DOHH2 (cell line): ENCODE measurements at regions not wholly inside any gene's neighbourhood (a gene's known extent, or its start where the extent isn't known, plus 50 kb on each side); places are given as distances from the start of the nearest gene placed in this dataset.

Experiments
- H3F3A ChIP-seq: fragments of 200-600 bp; sonication (generic), shearing (Covaris generic); 2 replicates; pipeline ENCODE4 v1.6.0; 2016; ENCODE audit warnings: antibody characterized with exemption, mild to moderate bottlenecking; ENCODE audit not compliant: control insufficient read depth, insufficient read depth
- H3K27ac ChIP-seq: fragments of 200-600 bp; sonication (generic); 2 replicates; pipeline ENCODE4 v1.5.1; 2014; ENCODE audit warnings: low read depth, mild to moderate bottlenecking, low read length, moderate library complexity
- H3K27me3 ChIP-seq: fragments of 200-600 bp; sonication (generic); 2 replicates; pipeline ENCODE4 v1.6.1; 2014; ENCODE audit warnings: mild to moderate bottlenecking, low read length, mixed read lengths; ENCODE audit not compliant: control insufficient read depth
- H3K36me3 ChIP-seq: fragments of 200-600 bp; sonication (generic); 2 replicates; pipeline ENCODE4 v1.6.1; 2014; ENCODE audit warnings: mild to moderate bottlenecking, low read length, moderate library complexity, mixed read lengths; ENCODE audit not compliant: control insufficient read depth
- H3K4me1 ChIP-seq: fragments of 200-600 bp; sonication (generic); 2 replicates; pipeline ENCODE4 v1.6.1; 2014; ENCODE audit warnings: mild to moderate bottlenecking, low read length, mixed read lengths; ENCODE audit not compliant: control insufficient read depth
- H3K4me2 ChIP-seq: fragments of 200-600 bp; sonication (generic); 2 replicates; pipeline ENCODE4 v1.6.0; 2014; ENCODE audit warnings: mild to moderate bottlenecking, low read length, moderate library complexity
- H3K4me3 ChIP-seq: fragments of 200-600 bp; sonication (generic); 2 replicates; pipeline ENCODE4 v1.5.1; 2014; ENCODE audit warnings: mild to moderate bottlenecking, low read length, mixed read lengths
- H3K79me2 ChIP-seq: fragments of 200-600 bp; sonication (generic); 2 replicates; pipeline ENCODE4 v1.6.1; 2014; ENCODE audit warnings: mild to moderate bottlenecking, low read length, mixed read lengths; ENCODE audit not compliant: control insufficient read depth
- H3K9me2 ChIP-seq: fragments of 200-600 bp; sonication (generic); replicated peaks from 2 replicates; pipeline ENCODE4 v1.6.1; 2014; ENCODE audit warnings: mild to moderate bottlenecking, low read length, mixed read lengths; ENCODE audit not compliant: control insufficient read depth
- H3K9me3 ChIP-seq: fragments of 200-600 bp; sonication (generic); 2 replicates; pipeline ENCODE4 v1.6.1; 2014; ENCODE audit warnings: antibody characterized with exemption, low read length, mixed read lengths; ENCODE audit not compliant: control insufficient read depth, insufficient read depth
- H4K20me1 ChIP-seq: fragments of 200-600 bp; sonication (generic); 2 replicates; pipeline ENCODE4 v1.6.0; 2014; ENCODE audit warnings: low read depth, mild to moderate bottlenecking, antibody characterized with exemption, low read length, moderate library complexity; ENCODE audit not compliant: control insufficient read depth, insufficient read depth
- CTCF ChIP-seq: fragments of 200-600 bp; sonication (generic); IDR thresholded peaks from one replicate; pipeline ENCODE4 v1.5.1; 2014; ENCODE audit warnings: antibody characterized with exemption, mild to moderate bottlenecking, low read depth, low read length; ENCODE audit not compliant: poor library complexity, severe bottlenecking
- EZH2phosphoT487 ChIP-seq: fragments of 200-600 bp; sonication (generic); IDR thresholded peaks from 2 replicates; pipeline ENCODE4 v1.6.1; 2017; ENCODE audit warnings: borderline replicate concordance, mild to moderate bottlenecking, antibody characterized with exemption, low read length, moderate library complexity, mixed read lengths

GRCh38 chr11:70607561-70607960 lies 209.2 kb downstream of the CTTN start:
- Histone ChIP-seq H3K27ac (no peak overlapping the region), H3F3A (no peaks in the 10 kb centered on the region), H4K20me1 (no peaks in the 10 kb centered on the region), H3K27me3 (peaks cover 8% of the 10 kb centered on the region; the same call in 1 of the 2 replicates), H3K36me3 (no peaks in the 10 kb centered on the region), H3K4me1 (no peaks in the 10 kb centered on the region; the same call in 1 of the 2 replicates), H3K9me2 (no peaks in the 10 kb centered on the region), H3K9me3 (no peaks in the 10 kb centered on the region), H3K4me3 (no peak overlapping the region), H3K4me2 (no peak overlapping the region), H3K79me2 (no peaks in the 10 kb centered on the region)
- no peak for TF ChIP-seq EZH2phosphoT487
- no peak for TF ChIP-seq CTCF

- Histone ChIP-seq H3K4me2 (no peak overlapping the region), H3K36me3 (no peaks in the 10 kb centered on the region), H3K4me1 (no peaks in the 10 kb centered on the region; the same call in 1 of the 2 replicates), H3K27ac (no peak overlapping the region), H4K20me1 (no peaks in the 10 kb centered on the region), H3K9me2 (no peaks in the 10 kb centered on the region), H3K9me3 (no peaks in the 10 kb centered on the region), H3K79me2 (no peaks in the 10 kb centered on the region), H3K27me3 (0 out of 2 replicates have a peak, but pooled peaks cover 3% of the 10 kb centered on the region), H3K4me3 (no peak overlapping the region), H3F3A (no peaks in the 10 kb centered on the region)
- TF ChIP-seq EZH2phosphoT487, result no peak
Observed at GRCh38 chr11:70608568-70609470, 210.5 kb downstream of the CTTN start.

GRCh38 chr11:70610566-70611565 lies 212.5 kb downstream of the CTTN start:
- Histone ChIP-seq H3K9me3 (no peaks in the 10 kb centered on the region), H4K20me1 (no peaks in the 10 kb centered on the region), H3K27ac (no peak overlapping the region), H3K9me2 (no peaks in the 10 kb centered on the region), H3K79me2 (no peaks in the 10 kb centered on the region), H3K4me3 (no peak overlapping the region), H3K27me3 (0 out of 2 replicates have a peak, but pooled peaks cover 3% of the 10 kb centered on the region), H3F3A (no peaks in the 10 kb centered on the region), H3K4me1 (no peaks in the 10 kb centered on the region), H3K4me2 (no peak overlapping the region), H3K36me3 (no peaks in the 10 kb centered on the region)
- TF ChIP-seq CTCF (no peak), EZH2phosphoT487 (no peak)
